ENCODE measurements at regions not wholly inside any gene's neighbourhood (a gene's known extent, or its start where the extent isn't known, plus 50 kb on each side); places are given as distances from the start of the nearest gene placed in this dataset.

- no peaks in the 10 kb centered on the region for H3K79me2 ChIP-seq (ENCODE audit: insufficient read depth, low read length)
- no peak overlapping the region for H2AFZ ChIP-seq (ENCODE audit: low read length)
- no peaks in the 10 kb centered on the region for H3F3A ChIP-seq (ENCODE audit: low read depth)
- H3K36me3 ChIP-seq (ENCODE audit: insufficient read depth, low read length), result no peaks in the 10 kb centered on the region
- H3K27me3 ChIP-seq (ENCODE audit: insufficient read depth, low read length, poor library complexity, severe bottlenecking), result no peaks in the 10 kb centered on the region
- no peaks in the 10 kb centered on the region for H4K20me1 ChIP-seq (ENCODE audit: insufficient read depth, low read length, poor library complexity, severe bottlenecking)
- H3K4me3 ChIP-seq (ENCODE audit: low read length, poor library complexity, severe bottlenecking), result no peak overlapping the region
- TF ChIP-seq EZH2phosphoT487 (IDR thresholded peaks at IDR 0.05; ENCODE audit: borderline replicate concordance) (no peak), CTCF (conservative IDR thresholded peaks at IDR 0.05; ENCODE audit: low read length) (no peak)
- H3K9me3 ChIP-seq (ENCODE audit: insufficient read depth, low read depth, low read length), result no peaks in the 10 kb centered on the region
- H3K4me1 ChIP-seq (ENCODE audit: insufficient read depth, low read length, poor library complexity, severe bottlenecking), result no peaks in the 10 kb centered on the region
- no peak overlapping the region for H3K4me2 ChIP-seq (ENCODE audit: low read depth, low read length, poor library complexity, severe bottlenecking)
- no peak overlapping the region for H3K9ac ChIP-seq (ENCODE audit: low read depth, low read length, poor library complexity, severe bottlenecking)
- no peaks in the 10 kb centered on the region for H3K9me2 ChIP-seq (replicated peaks; ENCODE audit: low read depth, low read length)
Measured at GRCh38 chr7:53776323-53776722, 740.9 kb downstream of the POM121L12 start.

DNA sequence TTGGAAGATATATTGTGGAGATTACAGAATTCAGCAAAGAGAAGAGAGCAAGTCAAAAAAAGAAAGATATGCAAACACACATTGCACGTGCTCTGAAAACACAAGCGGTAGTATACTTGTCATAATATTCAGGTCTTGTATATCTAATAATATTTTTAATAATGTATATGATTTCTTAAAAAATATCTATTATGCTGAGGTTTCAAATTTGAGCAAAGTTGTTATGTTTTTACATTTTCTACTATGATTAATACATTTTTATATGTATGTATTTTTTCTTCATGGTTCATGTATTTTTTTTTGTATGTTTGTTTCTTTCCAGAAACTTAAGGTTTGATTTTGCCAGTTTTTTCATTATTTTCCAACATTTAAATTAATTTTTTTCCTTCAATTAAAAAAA is 752.4 kb upstream of the VSTM2A start:
- TF ChIP-seq CTCF (conservative IDR thresholded peaks at IDR 0.05; ENCODE audit: low read length) (no peak), EZH2phosphoT487 (IDR thresholded peaks at IDR 0.05; ENCODE audit: borderline replicate concordance) (no peak)
- no peaks in the 10 kb centered on the region for H4K20me1 ChIP-seq (ENCODE audit: insufficient read depth, low read length, poor library complexity, severe bottlenecking)
- H3K36me3 ChIP-seq (ENCODE audit: insufficient read depth, low read length), result no peaks in the 10 kb centered on the region
- no peak overlapping the region for H2AFZ ChIP-seq (ENCODE audit: low read length)
- H3K9me2 ChIP-seq (replicated peaks; ENCODE audit: low read depth, low read length), result no peaks in the 10 kb centered on the region
- H3K9ac ChIP-seq (ENCODE audit: low read depth, low read length, poor library complexity, severe bottlenecking), result no peak overlapping the region
- H3K4me2 ChIP-seq (ENCODE audit: low read depth, low read length, poor library complexity, severe bottlenecking), result no peak overlapping the region
- no peaks in the 10 kb centered on the region for H3F3A ChIP-seq (ENCODE audit: low read depth)
- H3K79me2 ChIP-seq (ENCODE audit: insufficient read depth, low read length), result no peaks in the 10 kb centered on the region
- H3K9me3 ChIP-seq (ENCODE audit: insufficient read depth, low read depth, low read length), result no peaks in the 10 kb centered on the region; the same call in 1 of the 2 replicates
- no peaks in the 10 kb centered on the region for H3K27me3 ChIP-seq (ENCODE audit: insufficient read depth, low read length, poor library complexity, severe bottlenecking)
- H3K4me3 ChIP-seq (ENCODE audit: low read length, poor library complexity, severe bottlenecking), result no peak overlapping the region
- H3K4me1 ChIP-seq (ENCODE audit: insufficient read depth, low read length, poor library complexity, severe bottlenecking), result no peaks in the 10 kb centered on the region

GRCh38 chr7:53794816-53795215 is 747.4 kb upstream of the VSTM2A start:
- H3K4me3 ChIP-seq (ENCODE audit: low read length, poor library complexity, severe bottlenecking), result no peak overlapping the region
- H3K36me3 ChIP-seq (ENCODE audit: insufficient read depth, low read length), result no peaks in the 10 kb centered on the region
- H3K4me2 ChIP-seq (ENCODE audit: low read depth, low read length, poor library complexity, severe bottlenecking), result no peak overlapping the region
- no peaks in the 10 kb centered on the region for H4K20me1 ChIP-seq (ENCODE audit: insufficient read depth, low read length, poor library complexity, severe bottlenecking)
- no peak overlapping the region for H2AFZ ChIP-seq (ENCODE audit: low read length)
- no peak overlapping the region for H3K9ac ChIP-seq (ENCODE audit: low read depth, low read length, poor library complexity, severe bottlenecking)
- H3K9me2 ChIP-seq (replicated peaks; ENCODE audit: low read depth, low read length), result no peaks in the 10 kb centered on the region
- TF ChIP-seq EZH2phosphoT487 (IDR thresholded peaks at IDR 0.05; ENCODE audit: borderline replicate concordance) (no peak), CTCF (conservative IDR thresholded peaks at IDR 0.05; ENCODE audit: low read length) (no peak)
- H3K27me3 ChIP-seq (ENCODE audit: insufficient read depth, low read length, poor library complexity, severe bottlenecking), result no peaks in the 10 kb centered on the region
- H3F3A ChIP-seq (ENCODE audit: low read depth), result no peaks in the 10 kb centered on the region
- no peaks in the 10 kb centered on the region; the same call in 1 of the 2 replicates for H3K9me3 ChIP-seq (ENCODE audit: insufficient read depth, low read depth, low read length)
- H3K4me1 ChIP-seq (ENCODE audit: insufficient read depth, low read length, poor library complexity, severe bottlenecking), result no peaks in the 10 kb centered on the region
- H3K79me2 ChIP-seq (ENCODE audit: insufficient read depth, low read length), result no peaks in the 10 kb centered on the region

All from Loucy (cell line).